ENCODE measurements at regions not wholly inside any gene's neighbourhood (a gene's known extent, or its start where the extent isn't known, plus 50 kb on each side); places are given as distances from the start of the nearest gene placed in this dataset.

DNA sequence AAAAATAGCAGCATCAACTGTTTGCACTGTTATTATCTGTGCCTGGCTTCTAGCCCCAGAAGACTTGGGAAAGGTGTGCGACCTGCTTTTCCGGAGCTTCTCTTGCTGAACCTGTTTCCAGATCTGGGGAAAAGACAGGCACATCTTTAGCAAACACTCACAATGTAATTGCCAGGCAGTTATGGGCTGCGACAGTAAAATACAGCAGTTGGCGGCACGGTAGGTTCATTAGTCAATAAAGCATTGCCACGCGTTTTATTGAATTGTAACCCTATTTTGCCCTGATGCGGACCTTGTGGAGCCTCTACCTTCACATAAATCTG is 223.7 kb upstream of the TSHZ3 start:
- H3K27ac ChIP-seq (ENCODE audit: low read depth in 1 of 2, low read length in 2 of 2), result no peak overlapping the region
- H3K9me3 ChIP-seq (ENCODE audit: control insufficient read depth in 4 of 4, low read length in 3 of 4), result no peaks in the 10 kb centered on the region
- no peak overlapping the region for H3K9ac ChIP-seq (ENCODE audit: low read depth in 1 of 2, low read length in 2 of 2)
- no peak for DNase-seq (ENCODE audit: low spot score)
- no peak for TF ChIP-seq TAF1 (conservative IDR thresholded peaks at IDR 0.05)
- TF ChIP-seq, protein P1, sequence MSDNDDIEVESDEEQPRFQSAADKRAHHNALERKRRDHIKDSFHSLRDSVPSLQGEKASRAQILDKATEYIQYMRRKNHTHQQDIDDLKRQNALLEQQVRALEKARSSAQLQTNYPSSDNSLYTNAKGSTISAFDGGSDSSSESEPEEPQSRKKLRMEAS (IDR thresholded peaks at IDR 0.05), result no peak
- TF ChIP-seq YY1 (IDR thresholded peaks at IDR 0.05), result no peak
- TF ChIP-seq FOXA1 (IDR thresholded peaks at IDR 0.05), result no peak
- TF ChIP-seq, protein P2, sequence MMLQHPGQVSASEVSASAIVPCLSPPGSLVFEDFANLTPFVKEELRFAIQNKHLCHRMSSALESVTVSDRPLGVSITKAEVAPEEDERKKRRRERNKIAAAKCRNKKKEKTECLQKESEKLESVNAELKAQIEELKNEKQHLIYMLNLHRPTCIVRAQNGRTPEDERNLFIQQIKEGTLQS (IDR thresholded peaks at IDR 0.05), result no peak
- no peak for TF ChIP-seq JUND (IDR thresholded peaks at IDR 0.05)
- TF ChIP-seq, protein P3, sequence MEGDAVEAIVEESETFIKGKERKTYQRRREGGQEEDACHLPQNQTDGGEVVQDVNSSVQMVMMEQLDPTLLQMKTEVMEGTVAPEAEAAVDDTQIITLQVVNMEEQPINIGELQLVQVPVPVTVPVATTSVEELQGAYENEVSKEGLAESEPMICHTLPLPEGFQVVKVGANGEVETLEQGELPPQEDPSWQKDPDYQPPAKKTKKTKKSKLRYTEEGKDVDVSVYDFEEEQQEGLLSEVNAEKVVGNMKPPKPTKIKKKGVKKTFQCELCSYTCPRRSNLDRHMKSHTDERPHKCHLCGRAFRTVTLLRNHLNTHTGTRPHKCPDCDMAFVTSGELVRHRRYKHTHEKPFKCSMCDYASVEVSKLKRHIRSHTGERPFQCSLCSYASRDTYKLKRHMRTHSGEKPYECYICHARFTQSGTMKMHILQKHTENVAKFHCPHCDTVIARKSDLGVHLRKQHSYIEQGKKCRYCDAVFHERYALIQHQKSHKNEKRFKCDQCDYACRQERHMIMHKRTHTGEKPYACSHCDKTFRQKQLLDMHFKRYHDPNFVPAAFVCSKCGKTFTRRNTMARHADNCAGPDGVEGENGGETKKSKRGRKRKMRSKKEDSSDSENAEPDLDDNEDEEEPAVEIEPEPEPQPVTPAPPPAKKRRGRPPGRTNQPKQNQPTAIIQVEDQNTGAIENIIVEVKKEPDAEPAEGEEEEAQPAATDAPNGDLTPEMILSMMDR (IDR thresholded peaks at IDR 0.05; ENCODE audit: low read depth, low read length, missing input control), result no peak
- H3K4me1 ChIP-seq (ENCODE audit: control insufficient read depth in 4 of 4, insufficient read depth in 4 of 4, low read length in 3 of 4), result no peaks in the 10 kb centered on the region
- no peaks in the 10 kb centered on the region for H3K27me3 ChIP-seq (ENCODE audit: control insufficient read depth in 4 of 4, insufficient read depth in 4 of 4, low read length in 3 of 4)
- WGBS, result 80% methylated on average over 8 of the region's 8 CpGs
- no peak overlapping the region for H3K4me3 ChIP-seq (ENCODE audit: low read depth in 1 of 3, low read length in 3 of 3)
- no peaks in the 10 kb centered on the region for H3K36me3 ChIP-seq (ENCODE audit: control insufficient read depth in 4 of 4, insufficient read depth in 3 of 4, low read depth in 1 of 4, low read length in 3 of 4)

DNA sequence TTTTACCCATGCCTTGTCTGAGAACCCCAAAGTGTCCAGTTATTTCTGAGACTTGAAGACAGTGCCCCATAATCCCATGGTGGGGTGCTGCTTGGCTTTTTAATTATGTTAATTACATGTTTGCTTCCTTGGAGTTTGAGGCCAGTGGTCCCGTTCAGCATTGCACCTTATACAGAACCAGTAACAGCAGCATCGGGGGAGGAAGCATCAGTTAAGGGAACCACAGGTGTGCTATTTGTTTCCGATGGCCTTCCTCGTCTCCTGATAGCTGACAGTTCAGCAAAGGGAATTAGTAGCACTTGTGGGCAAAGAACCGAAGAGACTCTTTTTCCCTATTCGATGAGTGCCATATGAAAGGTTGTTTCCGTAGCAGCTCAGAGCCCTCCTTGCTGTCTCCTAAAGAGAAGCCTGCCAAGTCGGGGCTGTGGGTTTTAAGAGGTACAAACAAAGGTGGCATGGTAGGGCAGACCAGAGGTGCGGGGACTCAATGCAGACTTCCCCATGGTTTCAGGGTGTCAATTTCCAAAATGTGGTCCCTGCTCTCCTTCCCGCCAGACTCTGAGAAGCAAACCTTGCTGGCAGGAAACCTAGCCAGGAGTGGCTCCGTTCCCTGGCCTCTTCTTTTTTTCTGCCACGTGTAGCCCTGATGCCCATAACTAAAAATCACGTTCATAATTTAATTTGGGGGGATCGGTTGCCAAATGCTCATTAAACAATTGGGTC is 225.2 kb upstream of the TSHZ3 start:
- TF ChIP-seq GABPA (IDR thresholded peaks at IDR 0.05 in 1 of 2, conservative IDR thresholded peaks at IDR 0.05 in 1 of 2), result no peak
- TF ChIP-seq, protein P2 (IDR thresholded peaks at IDR 0.05), result no peak
- TF ChIP-seq RXRA (IDR thresholded peaks at IDR 0.05), result no peak
- no peak for TF ChIP-seq NR2F2 (IDR thresholded peaks at IDR 0.05)
- TF ChIP-seq JUND (IDR thresholded peaks at IDR 0.05), result no peak
- TF ChIP-seq, protein P1 (IDR thresholded peaks at IDR 0.05), result no peak
- TF ChIP-seq, protein P3 (IDR thresholded peaks at IDR 0.05; ENCODE audit: low read depth, low read length, missing input control), result no peak
- TF ChIP-seq, protein P4, sequence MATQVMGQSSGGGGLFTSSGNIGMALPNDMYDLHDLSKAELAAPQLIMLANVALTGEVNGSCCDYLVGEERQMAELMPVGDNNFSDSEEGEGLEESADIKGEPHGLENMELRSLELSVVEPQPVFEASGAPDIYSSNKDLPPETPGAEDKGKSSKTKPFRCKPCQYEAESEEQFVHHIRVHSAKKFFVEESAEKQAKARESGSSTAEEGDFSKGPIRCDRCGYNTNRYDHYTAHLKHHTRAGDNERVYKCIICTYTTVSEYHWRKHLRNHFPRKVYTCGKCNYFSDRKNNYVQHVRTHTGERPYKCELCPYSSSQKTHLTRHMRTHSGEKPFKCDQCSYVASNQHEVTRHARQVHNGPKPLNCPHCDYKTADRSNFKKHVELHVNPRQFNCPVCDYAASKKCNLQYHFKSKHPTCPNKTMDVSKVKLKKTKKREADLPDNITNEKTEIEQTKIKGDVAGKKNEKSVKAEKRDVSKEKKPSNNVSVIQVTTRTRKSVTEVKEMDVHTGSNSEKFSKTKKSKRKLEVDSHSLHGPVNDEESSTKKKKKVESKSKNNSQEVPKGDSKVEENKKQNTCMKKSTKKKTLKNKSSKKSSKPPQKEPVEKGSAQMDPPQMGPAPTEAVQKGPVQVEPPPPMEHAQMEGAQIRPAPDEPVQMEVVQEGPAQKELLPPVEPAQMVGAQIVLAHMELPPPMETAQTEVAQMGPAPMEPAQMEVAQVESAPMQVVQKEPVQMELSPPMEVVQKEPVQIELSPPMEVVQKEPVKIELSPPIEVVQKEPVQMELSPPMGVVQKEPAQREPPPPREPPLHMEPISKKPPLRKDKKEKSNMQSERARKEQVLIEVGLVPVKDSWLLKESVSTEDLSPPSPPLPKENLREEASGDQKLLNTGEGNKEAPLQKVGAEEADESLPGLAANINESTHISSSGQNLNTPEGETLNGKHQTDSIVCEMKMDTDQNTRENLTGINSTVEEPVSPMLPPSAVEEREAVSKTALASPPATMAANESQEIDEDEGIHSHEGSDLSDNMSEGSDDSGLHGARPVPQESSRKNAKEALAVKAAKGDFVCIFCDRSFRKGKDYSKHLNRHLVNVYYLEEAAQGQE (IDR thresholded peaks at IDR 0.05), result no peak
- TF ChIP-seq FOXA2 (IDR thresholded peaks at IDR 0.05), result no peak
- TF ChIP-seq TAF1 (conservative IDR thresholded peaks at IDR 0.05), result no peak
- no peak for TF ChIP-seq HNF4G (IDR thresholded peaks at IDR 0.05)
- TF ChIP-seq HNF4A (conservative IDR thresholded peaks at IDR 0.05), result no peak
- TF ChIP-seq, protein P5, sequence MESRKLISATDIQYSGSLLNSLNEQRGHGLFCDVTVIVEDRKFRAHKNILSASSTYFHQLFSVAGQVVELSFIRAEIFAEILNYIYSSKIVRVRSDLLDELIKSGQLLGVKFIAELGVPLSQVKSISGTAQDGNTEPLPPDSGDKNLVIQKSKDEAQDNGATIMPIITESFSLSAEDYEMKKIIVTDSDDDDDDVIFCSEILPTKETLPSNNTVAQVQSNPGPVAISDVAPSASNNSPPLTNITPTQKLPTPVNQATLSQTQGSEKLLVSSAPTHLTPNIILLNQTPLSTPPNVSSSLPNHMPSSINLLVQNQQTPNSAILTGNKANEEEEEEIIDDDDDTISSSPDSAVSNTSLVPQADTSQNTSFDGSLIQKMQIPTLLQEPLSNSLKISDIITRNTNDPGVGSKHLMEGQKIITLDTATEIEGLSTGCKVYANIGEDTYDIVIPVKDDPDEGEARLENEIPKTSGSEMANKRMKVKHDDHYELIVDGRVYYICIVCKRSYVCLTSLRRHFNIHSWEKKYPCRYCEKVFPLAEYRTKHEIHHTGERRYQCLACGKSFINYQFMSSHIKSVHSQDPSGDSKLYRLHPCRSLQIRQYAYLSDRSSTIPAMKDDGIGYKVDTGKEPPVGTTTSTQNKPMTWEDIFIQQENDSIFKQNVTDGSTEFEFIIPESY (IDR thresholded peaks at IDR 0.05), result no peak
- TF ChIP-seq YY1 (IDR thresholded peaks at IDR 0.05), result no peak
- no peak for TF ChIP-seq EGR1 (IDR thresholded peaks at IDR 0.05; ENCODE audit: low read depth in 2 of 2)
- TF ChIP-seq RAD21 (IDR thresholded peaks at IDR 0.05), result no peak
- no peak for TF ChIP-seq SP1 (IDR thresholded peaks at IDR 0.05)
- no peak for TF ChIP-seq FOXA1 (IDR thresholded peaks at IDR 0.05)
- no peak overlapping the region for H3K9ac ChIP-seq (ENCODE audit: low read depth in 1 of 2, low read length in 2 of 2)
- peaks cover 0 to 3% (median 0%) of the 10 kb centered on the region in 4 donors for H3K9me3 ChIP-seq (ENCODE audit: control insufficient read depth in 4 of 4, low read length in 3 of 4)
- no peak overlapping the region for H3K4me3 ChIP-seq (ENCODE audit: low read depth in 1 of 3, low read length in 3 of 3)
- H3K27ac ChIP-seq (ENCODE audit: low read depth in 1 of 2, low read length in 2 of 2), result no peak overlapping the region
- H3K36me3 ChIP-seq (ENCODE audit: control insufficient read depth in 4 of 4, insufficient read depth in 3 of 4, low read depth in 1 of 4, low read length in 3 of 4), result no peaks in the 10 kb centered on the region
- DNase-seq (ENCODE audit: low spot score), result no peak
- no peaks in the 10 kb centered on the region for H3K27me3 ChIP-seq (ENCODE audit: control insufficient read depth in 4 of 4, insufficient read depth in 4 of 4, low read length in 3 of 4)
- H3K4me1 ChIP-seq (ENCODE audit: control insufficient read depth in 4 of 4, insufficient read depth in 4 of 4, low read length in 3 of 4), result no peaks in the 10 kb centered on the region
- WGBS, result 68% methylated on average over 14 of the region's 14 CpGs
